HepG2 (cell line): ENCODE measurements at regions not wholly inside any gene's neighbourhood (a gene's known extent, or its start where the extent isn't known, plus 50 kb on each side); places are given as distances from the start of the nearest gene placed in this dataset.

ENCODE experiments used
- ARID3A ChIP-seq: IDR thresholded peaks from 2 replicates; pipeline ENCODE4 v1.6.1; 2012; ENCODE audit warnings: low read depth, low read length, improper control_type of control experiment
- ARNT2 ChIP-seq: sonication (generic); formaldehyde crosslinking; IDR thresholded peaks from 2 replicates; pipeline ENCODE4 v1.8.0; 2022; ENCODE audit warnings: mild to moderate bottlenecking, low read depth, missing genetic modification reagents, moderate library complexity
- FOXJ3 ChIP-seq: sonication (generic); formaldehyde crosslinking; IDR thresholded peaks from 2 replicates; pipeline ENCODE4 v1.4.0; 2020; ENCODE audit warnings: missing genetic modification reagents, mild to moderate bottlenecking, borderline replicate concordance
- HMG20A ChIP-seq: IDR thresholded peaks from 2 replicates; pipeline ENCODE4 v1.6.1; 2016; ENCODE audit warnings: borderline replicate concordance
- HNF4A ChIP-seq: sonication (generic); formaldehyde crosslinking; IDR thresholded peaks from 2 replicates; pipeline ENCODE4 v1.4.0; 2020; ENCODE audit warnings: missing genetic modification reagents
- LCORL ChIP-seq, 2 experiments: fragments of 450-650 bp in 1 of 2; sonication (generic) in 1 of 2; formaldehyde crosslinking in 1 of 2; IDR thresholded peaks; 2 replicates each; pipeline versions ENCODE4 v1.5.0 to v1.6.1; 2017 to 2020; ENCODE audit warnings: antibody characterized with exemption in 1 of 2, missing genetic modification reagents in 1 of 2
- MTF2 ChIP-seq: sonication (generic); formaldehyde crosslinking; IDR thresholded peaks from 2 replicates; pipeline ENCODE4 v1.5.0; 2020; ENCODE audit warnings: missing genetic modification reagents, borderline replicate concordance
- MXD3 ChIP-seq: IDR thresholded peaks from 2 replicates; pipeline ENCODE4 v1.6.1; 2016; ENCODE audit warnings: mild to moderate bottlenecking, missing biosample characterization, missing genetic modification reagents
- NFYC ChIP-seq: IDR thresholded peaks from 2 replicates; pipeline ENCODE4 v1.6.1; 2016; ENCODE audit warnings: missing genetic modification reagents, missing compliant biosample characterization
- SMYD3 ChIP-seq: sonication (generic); formaldehyde crosslinking; IDR thresholded peaks from 2 replicates; pipeline ENCODE4 v1.8.1; 2023; ENCODE audit warnings: mild to moderate bottlenecking, missing genetic modification reagents
- TARDBP ChIP-seq: sonication (generic); formaldehyde crosslinking; IDR thresholded peaks from 2 replicates; pipeline ENCODE4 v1.8.0; 2022; ENCODE audit warnings: mild to moderate bottlenecking, missing genetic modification reagents
- TMF1 ChIP-seq: sonication (generic); formaldehyde crosslinking; IDR thresholded peaks from 2 replicates; pipeline ENCODE4 v1.8.1; 2022; ENCODE audit warnings: low read depth, missing genetic modification reagents
- ZNF264 ChIP-seq: sonication (generic); formaldehyde crosslinking; IDR thresholded peaks from 2 replicates; pipeline ENCODE4 v1.4.0; 2020; ENCODE audit warnings: missing genetic modification reagents
- ZNF644 ChIP-seq: IDR thresholded peaks from 2 replicates; pipeline ENCODE4 v1.6.1; 2016; ENCODE audit warnings: low read depth
- ZNF772 ChIP-seq: sonication (generic); formaldehyde crosslinking; IDR thresholded peaks from 2 replicates; pipeline ENCODE4 v1.5.0; 2020; ENCODE audit warnings: mild to moderate bottlenecking, missing genetic modification reagents
- TF ChIP-seq, protein P1 (sequence below): sonication (generic); formaldehyde crosslinking; IDR thresholded peaks from 2 replicates; pipeline ENCODE4 v1.4.0; 2020; ENCODE audit warnings: missing genetic modification reagents, borderline replicate concordance
- TF ChIP-seq, protein P2 (sequence below): sonication (generic); formaldehyde crosslinking; IDR thresholded peaks from 2 replicates; pipeline ENCODE4 v1.4.0; 2020; ENCODE audit warnings: mild to moderate bottlenecking, missing genetic modification reagents
- TF ChIP-seq, protein P3 (sequence below): sonication (generic); formaldehyde crosslinking; conservative IDR thresholded peaks from 2 replicates; pipeline ENCODE4 v1.4.0; 2020; ENCODE audit warnings: missing genetic modification reagents
- TF ChIP-seq, protein P4 (sequence below): sonication (generic); formaldehyde crosslinking; IDR thresholded peaks from 2 replicates; pipeline ENCODE4 v1.4.0; 2020; ENCODE audit warnings: mild to moderate bottlenecking, low read depth, missing genetic modification reagents

DNA sequence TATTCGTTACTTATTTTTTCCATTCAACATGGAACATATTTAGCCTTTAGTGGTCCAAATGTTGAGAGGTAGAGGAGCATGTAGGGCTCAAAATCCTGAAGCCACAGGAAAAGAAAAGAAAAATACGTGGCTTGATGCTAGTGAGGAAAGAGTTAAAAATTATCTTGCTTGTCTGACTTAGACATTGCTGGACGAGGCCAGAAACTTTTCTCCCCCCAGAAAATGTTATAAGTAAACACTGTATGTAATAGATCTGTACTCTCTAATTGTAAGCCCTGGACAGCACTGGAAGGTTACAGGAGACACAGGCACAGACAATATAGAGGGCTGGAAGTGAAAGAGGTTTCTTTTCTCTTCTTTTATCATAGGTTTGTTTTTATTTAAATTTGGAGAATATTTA lies 165.6 kb downstream of the ZFP64 start (continued):
- TF ChIP-seq, protein P1, sequence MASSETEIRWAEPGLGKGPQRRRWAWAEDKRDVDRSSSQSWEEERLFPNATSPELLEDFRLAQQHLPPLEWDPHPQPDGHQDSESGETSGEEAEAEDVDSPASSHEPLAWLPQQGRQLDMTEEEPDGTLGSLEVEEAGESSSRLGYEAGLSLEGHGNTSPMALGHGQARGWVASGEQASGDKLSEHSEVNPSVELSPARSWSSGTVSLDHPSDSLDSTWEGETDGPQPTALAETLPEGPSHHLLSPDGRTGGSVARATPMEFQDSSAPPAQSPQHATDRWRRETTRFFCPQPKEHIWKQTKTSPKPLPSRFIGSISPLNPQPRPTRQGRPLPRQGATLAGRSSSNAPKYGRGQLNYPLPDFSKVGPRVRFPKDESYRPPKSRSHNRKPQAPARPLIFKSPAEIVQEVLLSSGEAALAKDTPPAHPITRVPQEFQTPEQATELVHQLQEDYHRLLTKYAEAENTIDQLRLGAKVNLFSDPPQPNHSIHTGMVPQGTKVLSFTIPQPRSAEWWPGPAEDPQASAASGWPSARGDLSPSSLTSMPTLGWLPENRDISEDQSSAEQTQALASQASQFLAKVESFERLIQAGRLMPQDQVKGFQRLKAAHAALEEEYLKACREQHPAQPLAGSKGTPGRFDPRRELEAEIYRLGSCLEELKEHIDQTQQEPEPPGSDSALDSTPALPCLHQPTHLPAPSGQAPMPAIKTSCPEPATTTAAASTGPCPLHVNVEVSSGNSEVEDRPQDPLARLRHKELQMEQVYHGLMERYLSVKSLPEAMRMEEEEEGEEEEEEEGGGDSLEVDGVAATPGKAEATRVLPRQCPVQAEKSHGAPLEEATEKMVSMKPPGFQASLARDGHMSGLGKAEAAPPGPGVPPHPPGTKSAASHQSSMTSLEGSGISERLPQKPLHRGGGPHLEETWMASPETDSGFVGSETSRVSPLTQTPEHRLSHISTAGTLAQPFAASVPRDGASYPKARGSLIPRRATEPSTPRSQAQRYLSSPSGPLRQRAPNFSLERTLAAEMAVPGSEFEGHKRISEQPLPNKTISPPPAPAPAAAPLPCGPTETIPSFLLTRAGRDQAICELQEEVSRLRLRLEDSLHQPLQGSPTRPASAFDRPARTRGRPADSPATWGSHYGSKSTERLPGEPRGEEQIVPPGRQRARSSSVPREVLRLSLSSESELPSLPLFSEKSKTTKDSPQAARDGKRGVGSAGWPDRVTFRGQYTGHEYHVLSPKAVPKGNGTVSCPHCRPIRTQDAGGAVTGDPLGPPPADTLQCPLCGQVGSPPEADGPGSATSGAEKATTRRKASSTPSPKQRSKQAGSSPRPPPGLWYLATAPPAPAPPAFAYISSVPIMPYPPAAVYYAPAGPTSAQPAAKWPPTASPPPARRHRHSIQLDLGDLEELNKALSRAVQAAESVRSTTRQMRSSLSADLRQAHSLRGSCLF (CRISPR knock-in tag) = no peak
- no peak for TF ChIP-seq SMYD3 (CRISPR knock-in tag)
- TF ChIP-seq ZNF644 (CRISPR knock-in tag) = no peak
- no peak for TF ChIP-seq ARNT2
- TF ChIP-seq, protein P2, sequence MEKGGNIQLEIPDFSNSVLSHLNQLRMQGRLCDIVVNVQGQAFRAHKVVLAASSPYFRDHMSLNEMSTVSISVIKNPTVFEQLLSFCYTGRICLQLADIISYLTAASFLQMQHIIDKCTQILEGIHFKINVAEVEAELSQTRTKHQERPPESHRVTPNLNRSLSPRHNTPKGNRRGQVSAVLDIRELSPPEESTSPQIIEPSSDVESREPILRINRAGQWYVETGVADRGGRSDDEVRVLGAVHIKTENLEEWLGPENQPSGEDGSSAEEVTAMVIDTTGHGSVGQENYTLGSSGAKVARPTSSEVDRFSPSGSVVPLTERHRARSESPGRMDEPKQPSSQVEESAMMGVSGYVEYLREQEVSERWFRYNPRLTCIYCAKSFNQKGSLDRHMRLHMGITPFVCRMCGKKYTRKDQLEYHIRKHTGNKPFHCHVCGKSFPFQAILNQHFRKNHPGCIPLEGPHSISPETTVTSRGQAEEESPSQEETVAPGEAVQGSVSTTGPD = no peak
- TF ChIP-seq LCORL (IDR thresholded peaks at IDR 0.05) = no peak
- 0 out of 2 replicates have a peak, but pooled peaks have one; percentile 19 for TF ChIP-seq LCORL (CRISPR knock-in tag; IDR thresholded peaks at IDR 0.05)
- no peak for TF ChIP-seq TMF1 (CRISPR knock-in tag)
- no peak for TF ChIP-seq HMG20A (CRISPR knock-in tag)
- TF ChIP-seq, protein P3, sequence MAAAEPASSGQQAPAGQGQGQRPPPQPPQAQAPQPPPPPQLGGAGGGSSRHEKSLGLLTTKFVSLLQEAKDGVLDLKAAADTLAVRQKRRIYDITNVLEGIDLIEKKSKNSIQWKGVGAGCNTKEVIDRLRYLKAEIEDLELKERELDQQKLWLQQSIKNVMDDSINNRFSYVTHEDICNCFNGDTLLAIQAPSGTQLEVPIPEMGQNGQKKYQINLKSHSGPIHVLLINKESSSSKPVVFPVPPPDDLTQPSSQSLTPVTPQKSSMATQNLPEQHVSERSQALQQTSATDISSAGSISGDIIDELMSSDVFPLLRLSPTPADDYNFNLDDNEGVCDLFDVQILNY (CRISPR knock-in tag) = no peak
- TF ChIP-seq, protein P4, sequence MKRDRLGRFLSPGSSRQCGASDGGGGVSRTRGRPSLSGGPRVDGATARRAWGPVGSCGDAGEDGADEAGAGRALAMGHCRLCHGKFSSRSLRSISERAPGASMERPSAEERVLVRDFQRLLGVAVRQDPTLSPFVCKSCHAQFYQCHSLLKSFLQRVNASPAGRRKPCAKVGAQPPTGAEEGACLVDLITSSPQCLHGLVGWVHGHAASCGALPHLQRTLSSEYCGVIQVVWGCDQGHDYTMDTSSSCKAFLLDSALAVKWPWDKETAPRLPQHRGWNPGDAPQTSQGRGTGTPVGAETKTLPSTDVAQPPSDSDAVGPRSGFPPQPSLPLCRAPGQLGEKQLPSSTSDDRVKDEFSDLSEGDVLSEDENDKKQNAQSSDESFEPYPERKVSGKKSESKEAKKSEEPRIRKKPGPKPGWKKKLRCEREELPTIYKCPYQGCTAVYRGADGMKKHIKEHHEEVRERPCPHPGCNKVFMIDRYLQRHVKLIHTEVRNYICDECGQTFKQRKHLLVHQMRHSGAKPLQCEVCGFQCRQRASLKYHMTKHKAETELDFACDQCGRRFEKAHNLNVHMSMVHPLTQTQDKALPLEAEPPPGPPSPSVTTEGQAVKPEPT (CRISPR knock-in tag) = no peak
- no peak for TF ChIP-seq ZNF772 (CRISPR knock-in tag)
- TF ChIP-seq MTF2 (CRISPR knock-in tag) = no peak
- TF ChIP-seq FOXJ3 (CRISPR knock-in tag) = peak; percentile 64; the same call in 1 of the 2 replicates
- TF ChIP-seq MXD3 (CRISPR knock-in tag) = no peak
- TF ChIP-seq ZNF264 (CRISPR knock-in tag) = no peak
- TF ChIP-seq ARID3A = peak; percentile 64
- 0 out of 2 replicates have a peak, but pooled peaks have one; percentile 18 for TF ChIP-seq TARDBP
- 0 out of 2 replicates have a peak, but pooled peaks have one; percentile 14 for TF ChIP-seq HNF4A (CRISPR knock-in tag)
- TF ChIP-seq NFYC (CRISPR knock-in tag) = no peak
